H1 (cell line): ENCODE measurements at regions not wholly inside any gene's neighbourhood (a gene's known extent, or its start where the extent isn't known, plus 50 kb on each side); places are given as distances from the start of the nearest gene placed in this dataset.

ENCODE experiments used
- CTCF ChIA-PET: fragments of 300-600 bp; sonication (Branson Sonifier 250); formaldehyde crosslinking; loops from one replicate; lab custom pipeline; 2021; ENCODE audit not compliant: partially characterized antibody; lab: Charles Lee
- POLR2A ChIA-PET: fragments of 300-600 bp; sonication (Branson Sonifier 250); formaldehyde crosslinking; loops from one replicate; lab custom pipeline; 2021; ENCODE audit warnings: inconsistent platforms; ENCODE audit not compliant: partially characterized antibody; lab: Charles Lee
- DNase-seq, 2 experiments: peaks; one replicate each; pipeline versions ENCODE4 v3.0.0 to v3.0.0-alpha.2; 2010 to 2022; ENCODE audit warnings: low spot score in 2 of 2, low read depth in 1 of 2, mixed read lengths in 1 of 2
- FAIRE-seq: peaks from 2 replicates; lab custom pipeline; 2011; peaks lifted over from hg19 to GRCh38; lab: Jason Lieb, UNC
- H2AFZ ChIP-seq: 2 replicates; pipeline ENCODE4 v1.8.1; 2012; ENCODE audit warnings: low read length, inconsistent platforms
- H2AK5ac ChIP-seq: 2 replicates; pipeline ENCODE4 v1.6.1; 2013; ENCODE audit warnings: low read depth, low read length
- H2BK120ac ChIP-seq: replicated peaks from 2 replicates; pipeline ENCODE3; 2013; ENCODE audit warnings: low read depth, low read length, inconsistent platforms
- H2BK12ac ChIP-seq: 2 replicates; pipeline ENCODE4 v1.6.1; 2013; ENCODE audit warnings: low read depth, low read length
- H2BK15ac ChIP-seq: 2 replicates; pipeline ENCODE4 v1.6.1; 2013; ENCODE audit warnings: low read length
- H2BK20ac ChIP-seq: 2 replicates; pipeline ENCODE4 v1.6.1; 2013; ENCODE audit warnings: low read length
- H2BK5ac ChIP-seq: 2 replicates; pipeline ENCODE4 v1.6.1; 2013; ENCODE audit warnings: low read depth, low read length
- H3K14ac ChIP-seq: 2 replicates; pipeline ENCODE4 v1.6.1; 2013; ENCODE audit warnings: inconsistent platforms; ENCODE audit not compliant: insufficient read length
- H3K18ac ChIP-seq: 2 replicates; pipeline ENCODE4 v1.6.1; 2013; ENCODE audit warnings: low read length; ENCODE audit errors: extremely low read depth
- H3K23ac ChIP-seq: 2 replicates; pipeline ENCODE4 v1.6.1; 2013; ENCODE audit warnings: inconsistent platforms; ENCODE audit not compliant: insufficient read length
- H3K23me2 ChIP-seq: 2 replicates; pipeline ENCODE4 v1.6.1; 2013; ENCODE audit warnings: low read depth, low read length
- H3K27ac ChIP-seq: 2 replicates; pipeline ENCODE4 v1.6.1; 2011; ENCODE audit warnings: low read depth, low read length, inconsistent platforms
- H3K27me3 ChIP-seq, 4 experiments: replicated peaks in 1 of 4; 1 replicate in 1 of 4; 2 replicates in 3 of 4; pipeline versions ENCODE4 v1.6.1 to v1.8.1; 2011 to 2013; ENCODE audit warnings: low read length in 3 of 4, mild to moderate bottlenecking in 3 of 4, inconsistent platforms in 2 of 4, mixed read lengths in 2 of 4, moderate library complexity in 1 of 4; ENCODE audit not compliant: control insufficient read depth in 3 of 4, insufficient read depth in 3 of 4; ENCODE audit errors: extremely low read depth in 1 of 4
- H3K36me3 ChIP-seq, 4 experiments: 2 replicates each; pipeline versions ENCODE4 v1.6.1 to v1.8.1; 2011 to 2013; ENCODE audit warnings: mild to moderate bottlenecking in 4 of 4, low read length in 3 of 4, moderate library complexity in 2 of 4, control low read depth in 1 of 4, inconsistent platforms in 1 of 4; ENCODE audit not compliant: insufficient read depth in 4 of 4, control insufficient read depth in 2 of 4
- H3K4ac ChIP-seq: replicated peaks from 2 replicates; pipeline ENCODE3; 2013; ENCODE audit warnings: low read length, low read depth, mixed read lengths, inconsistent platforms; ENCODE audit not compliant: insufficient read length
- H3K4me1 ChIP-seq, 4 experiments: replicated peaks in 1 of 4; 1 replicate in 1 of 4; 2 replicates in 3 of 4; pipeline versions ENCODE4 v1.6.1 to v1.8.1; 2011 to 2013; ENCODE audit warnings: low read length in 3 of 4, inconsistent platforms in 2 of 4, mixed read lengths in 1 of 4; ENCODE audit not compliant: insufficient read depth in 4 of 4, control insufficient read depth in 3 of 4
- H3K4me2 ChIP-seq, 2 experiments: 2 replicates each; pipeline versions ENCODE4 v1.6.1 to v1.8.1; 2011 to 2013; ENCODE audit warnings: low read depth in 2 of 2, low read length in 2 of 2, control low read depth in 1 of 2, inconsistent platforms in 1 of 2, mild to moderate bottlenecking in 1 of 2; ENCODE audit not compliant: insufficient read depth in 1 of 2
- H3K4me3 ChIP-seq, 4 experiments: fragments of 200-600, 300-600 bp in 1 of 4; sonication (generic), shearing (Covaris generic), sonication (Bioruptor Twin) in 1 of 4; 2 replicates each; pipeline versions ENCODE4 v1.5.1 to v1.8.1; 2011 to 2016; ENCODE audit warnings: low read length in 4 of 4, low read depth in 3 of 4, control low read depth in 2 of 4, inconsistent platforms in 2 of 4, mild to moderate bottlenecking in 2 of 4, mixed read lengths in 1 of 4, moderate library complexity in 1 of 4; ENCODE audit not compliant: insufficient read depth in 2 of 4; ENCODE audit errors: extremely low read depth in 1 of 4
- H3K56ac ChIP-seq: replicated peaks from 2 replicates; pipeline ENCODE3; 2013; ENCODE audit warnings: low read depth, mild to moderate bottlenecking, mixed read lengths, low read length, inconsistent platforms; ENCODE audit not compliant: insufficient read length
- H3K79me1 ChIP-seq: 2 replicates; pipeline ENCODE4 v1.6.1; 2013; ENCODE audit warnings: low read depth, low read length, control low read depth
- H3K79me2 ChIP-seq, 2 experiments: 2 replicates each; pipeline versions ENCODE4 v1.6.1 to v1.8.1; 2012 to 2013; ENCODE audit warnings: low read length in 2 of 2, mild to moderate bottlenecking in 2 of 2, inconsistent platforms in 1 of 2; ENCODE audit not compliant: insufficient read depth in 2 of 2, control insufficient read depth in 1 of 2
- H3K9ac ChIP-seq, 4 experiments: replicated peaks in 1 of 4; 1 replicate in 1 of 4; 2 replicates in 3 of 4; pipeline versions ENCODE4 v1.6.1 to v1.8.1; 2011 to 2013; ENCODE audit warnings: low read depth in 3 of 4, low read length in 3 of 4, control low read depth in 2 of 4, mild to moderate bottlenecking in 2 of 4, moderate library complexity in 2 of 4, inconsistent platforms in 1 of 4; ENCODE audit errors: extremely low read depth in 1 of 4
- H3K9me3 ChIP-seq, 2 experiments: 2 replicates each; pipeline versions ENCODE4 v1.6.1 to v1.8.1; 2012 to 2013; ENCODE audit warnings: mild to moderate bottlenecking in 2 of 2, moderate library complexity in 2 of 2, control low read depth in 1 of 2, inconsistent platforms in 1 of 2, low read depth in 1 of 2, low read length in 1 of 2, mixed read lengths in 1 of 2; ENCODE audit not compliant: insufficient read depth in 2 of 2
- H4K20me1 ChIP-seq, 2 experiments: replicated peaks in 1 of 2; 2 replicates each; pipeline versions ENCODE3 to v1.8.1; 2011 to 2013; ENCODE audit warnings: inconsistent platforms in 2 of 2, low read length in 2 of 2, mild to moderate bottlenecking in 1 of 2; ENCODE audit not compliant: insufficient read depth in 2 of 2, control insufficient read depth in 1 of 2
- H4K5ac ChIP-seq: 2 replicates; pipeline ENCODE4 v1.6.1; 2013; ENCODE audit warnings: low read length, low read depth, mixed read lengths, inconsistent platforms; ENCODE audit not compliant: insufficient read length
- H4K8ac ChIP-seq: 2 replicates; pipeline ENCODE4 v1.8.0; 2013; ENCODE audit warnings: mild to moderate bottlenecking, moderate library complexity, low read length, inconsistent platforms; ENCODE audit not compliant: insufficient read depth; ENCODE audit errors: extremely low read depth
- H4K91ac ChIP-seq: replicated peaks from 2 replicates; pipeline ENCODE3; 2013; ENCODE audit warnings: low read length, mixed read lengths, inconsistent platforms; ENCODE audit not compliant: insufficient read length
- JUND ChIP-seq: IDR thresholded peaks from 2 replicates; pipeline ENCODE4 v1.6.1; 2011; ENCODE audit warnings: mild to moderate bottlenecking, improper control_type of control experiment, low read length
- KDM1A ChIP-seq: fragments of 200-600, 300-600 bp; sonication (generic); IDR thresholded peaks from 2 replicates; pipeline ENCODE4 v1.7.1; 2016; ENCODE audit warnings: mild to moderate bottlenecking, low read length, borderline replicate concordance
- USF2 ChIP-seq: IDR thresholded peaks from 2 replicates; pipeline ENCODE4 v1.6.1; 2011; ENCODE audit warnings: low read length, improper control_type of control experiment
- WGBS, 2 experiments: shearing (Covaris generic) in 1 of 2; methylation state at CpG; one replicate each; pipeline versions ENCODE4 v1.1.6 to v1.1.7; 2013 to 2015; ENCODE audit warnings: low lambda C conversion rate in 2 of 2, mixed read lengths in 2 of 2, inconsistent platforms in 1 of 2, low coverage in 1 of 2, missing lambda C conversion rate in 1 of 2; ENCODE audit not compliant: insufficient replicate concordance in 2 of 2, insufficient coverage in 1 of 2, insufficient read length in 1 of 2; ENCODE audit errors: extremely low coverage in 1 of 2, missing lambda C conversion rate in 1 of 2; 5-methylcytosine and 5-hydroxymethylcytosine counted together

GRCh38 chr16:76837872-76838271, 353.1 kb upstream of the MON1B start:
- Histone ChIP-seq H3K36me3 (no peaks in the 10 kb centered on the region), H3K79me2 (no peaks in the 10 kb centered on the region), H4K20me1 (no peaks in the 10 kb centered on the region), H2BK5ac (no peak overlapping the region), H3K4me2 (no peak overlapping the region), H4K8ac (no peak overlapping the region), H2BK15ac (no peak overlapping the region), H3K56ac (no peak overlapping the region), H3K4me1 (peaks cover 0 to 3% (median 0%) of the 10 kb centered on the region in 4 experiments; a peak in 1 of 7 replicates), H3K27ac (no peak overlapping the region), H2BK120ac (no peak overlapping the region), H3K4ac (no peak overlapping the region)
- 84% methylated on average over 4 of the region's 5 CpGs; no CpG with 5 or more reads in 1 of the 2 experiments for WGBS, 2 experiments
- TF ChIP-seq USF2 (no peak), KDM1A (no peak), JUND (peak; percentile 59; the same call in 1 of the 2 replicates)
- TF ChIP-seq, all 59 proteins: peak for 1
- POLR2A ChIA-PET = no interaction called here
- Histone ChIP-seq H3K27me3 (no peaks in the 10 kb centered on the region), H3K23me2 (no peaks in the 10 kb centered on the region), H3K18ac (no peak overlapping the region), H3K9ac (no peak overlapping the region), H3K23ac (no peak overlapping the region), H3K79me1 (no peaks in the 10 kb centered on the region), H3K4me3 (no peak overlapping the region), H4K91ac (no peak overlapping the region), H3K9me3 (no peaks in the 10 kb centered on the region), H2AFZ (no peak overlapping the region), H4K5ac (no peak overlapping the region), H2AK5ac (no peak overlapping the region), H2BK20ac (no peak overlapping the region), H2BK12ac (no peak overlapping the region), H3K14ac (no peak overlapping the region)
- FAIRE-seq = no peak
- CTCF ChIA-PET = no interaction called here
- DNase-seq = no peak
